ENCODE measurements at regions not wholly inside any gene's neighbourhood (a gene's known extent, or its start where the extent isn't known, plus 50 kb on each side); places are given as distances from the start of the nearest gene placed in this dataset.
"Not testable (repeated sequence)": the region's sequence is repeated elsewhere in the genome, so short reads cannot be mapped to it uniquely, and the experiment has no call there.

GRCh38 chr3:74858086-74858485 is 243.6 kb upstream of the CNTN3 start:
- Mint-ChIP-seq H3K36me3 (ENCODE audit: low read depth) (no peaks in the 10 kb centered on the region), H3K4me3 (no peak overlapping the region), H3K9me3 (peaks cover 17% of the 10 kb centered on the region), H3K27me3 (no peaks in the 10 kb centered on the region), H3K4me1 (no peaks in the 10 kb centered on the region), H3K27ac (no peak overlapping the region)
- ATAC-seq (no peak), DNase-seq (no peak)

- DNase-seq (no peak), ATAC-seq (no peak)
- Mint-ChIP-seq H3K27ac (no peak overlapping the region), H3K36me3 (ENCODE audit: low read depth) (no peaks in the 10 kb centered on the region), H3K4me3 (no peak overlapping the region), H3K27me3 (no peaks in the 10 kb centered on the region), H3K9me3 (peaks cover 5% of the 10 kb centered on the region), H3K4me1 (no peaks in the 10 kb centered on the region)
Measured at GRCh38 chr3:74850381-74850780, 235.9 kb upstream of the CNTN3 start.

GRCh38 chr3:74847093-74847492 is 232.6 kb upstream of the CNTN3 start:
- H3K9me3 Mint-ChIP-seq = no peaks in the 10 kb centered on the region
- H3K4me1 Mint-ChIP-seq = no peaks in the 10 kb centered on the region
- no peaks in the 10 kb centered on the region for H3K27me3 Mint-ChIP-seq
- no peak overlapping the region for H3K27ac Mint-ChIP-seq
- ATAC-seq (no peak), DNase-seq (no peak)
- no peaks in the 10 kb centered on the region for H3K36me3 Mint-ChIP-seq (ENCODE audit: low read depth)
- H3K4me3 Mint-ChIP-seq = no peak overlapping the region

DNA sequence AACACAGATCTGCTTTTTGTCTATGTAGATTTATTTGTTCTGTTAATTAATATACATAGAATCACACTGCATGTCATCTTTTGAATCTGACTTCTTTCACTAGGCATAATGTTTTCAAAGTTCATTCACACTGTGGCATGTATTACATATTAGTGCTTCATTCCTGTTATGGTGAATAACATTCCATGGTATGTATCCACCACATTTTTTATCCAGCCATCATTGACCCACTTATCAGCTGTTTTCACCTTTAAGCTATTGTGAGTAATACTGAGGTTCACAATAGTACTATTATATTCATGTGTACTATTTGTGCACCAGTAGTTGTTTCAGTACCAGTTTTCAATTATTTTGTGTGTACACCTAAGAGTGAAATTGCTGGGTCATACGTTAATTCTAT is 230.6 kb upstream of the CNTN3 start:
- Mint-ChIP-seq H3K36me3 (ENCODE audit: low read depth) (no peaks in the 10 kb centered on the region), H3K27me3 (no peaks in the 10 kb centered on the region), H3K4me1 (no peaks in the 10 kb centered on the region), H3K4me3 (no peak overlapping the region), H3K27ac (no peak overlapping the region), H3K9me3 (no peaks in the 10 kb centered on the region)
- DNase-seq (no peak), ATAC-seq (no peak)

DNA sequence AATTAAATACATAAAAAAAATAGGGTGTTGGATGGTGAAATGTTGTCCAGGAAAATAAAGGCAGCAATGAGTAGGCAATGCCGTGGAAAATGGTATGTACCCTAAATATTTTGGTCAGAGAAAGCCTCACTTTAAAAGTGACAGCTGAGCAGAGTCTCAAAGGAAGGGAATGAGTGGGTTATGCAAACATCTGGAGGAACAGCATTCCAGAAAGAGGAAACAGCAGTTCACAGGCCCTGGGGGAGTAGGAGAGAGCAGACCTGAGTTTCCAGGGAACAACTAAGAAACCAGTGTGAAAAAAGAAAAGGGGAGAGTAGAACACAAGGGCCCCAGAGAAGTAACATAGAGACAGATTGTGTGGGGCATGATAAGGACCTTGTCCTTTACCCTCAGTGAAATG is 230.0 kb upstream of the CNTN3 start:
- Mint-ChIP-seq H3K4me1 (no peaks in the 10 kb centered on the region), H3K27ac (no peak overlapping the region), H3K9me3 (no peaks in the 10 kb centered on the region), H3K36me3 (ENCODE audit: low read depth) (no peaks in the 10 kb centered on the region), H3K4me3 (no peak overlapping the region), H3K27me3 (no peaks in the 10 kb centered on the region)
- DNase-seq (no peak), ATAC-seq (no peak)

GRCh38 chr3:74842649-74843048 is 228.2 kb upstream of the CNTN3 start:
- no peak for ATAC-seq

DNA sequence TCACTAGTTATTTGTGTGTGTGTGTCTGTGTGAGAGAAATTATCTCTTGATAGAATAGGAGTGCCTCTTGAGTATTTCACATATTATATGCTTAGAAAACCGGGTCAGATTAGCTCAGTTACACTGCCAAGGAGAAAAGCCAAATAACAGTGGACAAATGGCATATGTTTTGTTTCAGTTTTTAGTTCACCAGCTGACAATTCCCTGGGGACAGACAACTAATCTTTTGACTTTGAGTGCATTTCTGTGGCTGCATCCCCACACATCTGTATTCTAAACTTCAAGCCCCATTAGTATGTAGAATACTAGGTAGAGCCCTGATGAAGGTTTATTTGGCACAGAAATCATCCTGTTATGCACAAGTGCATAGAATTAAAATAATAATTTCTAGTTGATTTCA is 227.7 kb upstream of the CNTN3 start:
- no peak for ATAC-seq
- H3K36me3 Mint-ChIP-seq (ENCODE audit: low read depth) = no peaks in the 10 kb centered on the region
- H3K27me3 Mint-ChIP-seq = no peaks in the 10 kb centered on the region
- H3K4me3 Mint-ChIP-seq = no peak overlapping the region
- no peak for DNase-seq
- no peaks in the 10 kb centered on the region for H3K9me3 Mint-ChIP-seq
- H3K27ac Mint-ChIP-seq = no peak overlapping the region
- H3K4me1 Mint-ChIP-seq = no peaks in the 10 kb centered on the region

More at GRCh38 chr3:74842649-74843048, 228.2 kb upstream of the CNTN3 start:
- H3K9me3 Mint-ChIP-seq = no peaks in the 10 kb centered on the region
- H3K4me1 Mint-ChIP-seq = no peaks in the 10 kb centered on the region
- no peak for DNase-seq
- H3K4me3 Mint-ChIP-seq = no peak overlapping the region
- H3K27ac Mint-ChIP-seq = no peak overlapping the region
- no peaks in the 10 kb centered on the region for H3K36me3 Mint-ChIP-seq (ENCODE audit: low read depth)
- no peaks in the 10 kb centered on the region for H3K27me3 Mint-ChIP-seq

DNA sequence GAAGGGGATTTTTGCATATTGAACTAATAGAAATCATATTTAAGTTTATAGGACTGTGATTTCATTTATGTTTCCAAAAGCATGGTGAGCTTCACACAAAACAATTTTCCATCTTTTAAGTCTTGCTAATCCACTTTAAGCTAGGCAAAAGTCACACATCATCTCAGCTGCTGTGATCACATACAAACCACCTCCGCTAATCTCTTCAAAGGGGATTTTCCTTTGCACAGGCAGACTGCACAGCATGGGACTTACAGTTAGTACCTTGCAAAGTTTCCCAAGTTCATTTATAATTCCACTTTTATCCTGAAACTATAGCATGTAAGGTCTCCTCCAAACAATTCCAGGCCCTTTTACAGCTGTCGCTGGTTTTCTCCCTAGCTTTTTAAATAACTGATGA is 225.1 kb upstream of the CNTN3 start:
- Mint-ChIP-seq H3K4me1 (no peaks in the 10 kb centered on the region), H3K4me3 (no peak overlapping the region), H3K27me3 (no peaks in the 10 kb centered on the region), H3K36me3 (ENCODE audit: low read depth) (no peaks in the 10 kb centered on the region), H3K27ac (no peak overlapping the region), H3K9me3 (peaks cover 1% of the 10 kb centered on the region)
- DNase-seq = no peak
- ATAC-seq = no peak

DNA sequence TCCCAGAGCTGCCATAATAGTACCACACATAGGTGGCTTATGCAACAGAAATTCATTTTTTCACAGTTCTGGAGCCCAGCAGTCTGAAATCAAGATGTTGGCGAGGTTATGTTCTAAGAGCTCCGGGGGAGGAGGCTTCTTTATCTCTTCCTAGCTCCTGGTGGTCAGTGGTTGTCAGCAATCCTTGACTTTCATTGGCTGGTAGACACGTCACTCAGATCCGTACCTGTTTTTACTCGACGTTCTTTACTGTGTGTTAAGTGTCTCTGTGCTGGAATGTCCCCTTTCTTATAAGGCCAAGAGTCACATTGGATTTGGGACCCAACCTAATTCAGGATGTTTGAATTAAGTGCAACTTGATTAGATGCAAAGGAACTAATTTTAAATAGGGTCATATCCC is 218.5 kb upstream of the CNTN3 start:
- DNase-seq (no peak), ATAC-seq (no peak)
- Mint-ChIP-seq H3K4me3 (no peak overlapping the region), H3K36me3 (ENCODE audit: low read depth) (no peaks in the 10 kb centered on the region), H3K27me3 (no peaks in the 10 kb centered on the region), H3K27ac (no peak overlapping the region), H3K9me3 (peaks cover 4% of the 10 kb centered on the region), H3K4me1 (no peaks in the 10 kb centered on the region)

GRCh38 chr3:74830845-74831244 is 216.4 kb upstream of the CNTN3 start:
- H3K27ac Mint-ChIP-seq; DNase-seq; ATAC-seq; H3K9me3 Mint-ChIP-seq; H3K36me3 Mint-ChIP-seq (ENCODE audit: low read depth); H3K27me3 Mint-ChIP-seq; H3K4me1 Mint-ChIP-seq; H3K4me3 Mint-ChIP-seq: not testable (repeated sequence)

DNA sequence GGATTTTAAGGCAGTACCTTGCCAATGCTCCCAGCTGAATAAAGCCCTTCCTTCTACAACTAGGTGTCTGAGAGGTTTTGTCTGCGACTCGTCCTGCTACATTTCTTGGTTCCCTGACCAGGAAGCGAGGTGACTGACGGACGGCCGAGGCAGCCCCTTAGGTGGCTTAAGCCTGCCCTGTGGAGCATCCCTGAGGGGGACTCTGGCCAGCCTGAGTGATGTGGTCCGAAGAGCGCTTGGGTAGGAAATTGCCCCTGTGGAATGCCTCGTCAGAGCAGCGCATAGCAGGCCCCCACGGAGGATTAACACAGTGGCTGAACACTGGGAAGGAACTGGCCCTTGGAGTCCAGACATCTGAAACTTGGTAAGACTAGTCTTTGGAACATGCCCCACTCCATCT is 210.9 kb upstream of the CNTN3 start:
- not testable (repeated sequence) for H3K36me3 Mint-ChIP-seq (ENCODE audit: low read depth); ATAC-seq; H3K4me3 Mint-ChIP-seq; DNase-seq; H3K4me1 Mint-ChIP-seq; H3K27me3 Mint-ChIP-seq; H3K27ac Mint-ChIP-seq
- H3K9me3 Mint-ChIP-seq = peaks cover 17% of the 10 kb centered on the region

GRCh38 chr3:74824366-74824765 is 209.9 kb upstream of the CNTN3 start:
- Mint-ChIP-seq H3K9me3 (peaks cover 24% of the 10 kb centered on the region), H3K4me3 (no peak overlapping the region), H3K27ac (no peak overlapping the region), H3K27me3 (no peaks in the 10 kb centered on the region), H3K36me3 (ENCODE audit: low read depth) (no peaks in the 10 kb centered on the region), H3K4me1 (no peaks in the 10 kb centered on the region)
- no peak for DNase-seq
- ATAC-seq = no peak

DNA sequence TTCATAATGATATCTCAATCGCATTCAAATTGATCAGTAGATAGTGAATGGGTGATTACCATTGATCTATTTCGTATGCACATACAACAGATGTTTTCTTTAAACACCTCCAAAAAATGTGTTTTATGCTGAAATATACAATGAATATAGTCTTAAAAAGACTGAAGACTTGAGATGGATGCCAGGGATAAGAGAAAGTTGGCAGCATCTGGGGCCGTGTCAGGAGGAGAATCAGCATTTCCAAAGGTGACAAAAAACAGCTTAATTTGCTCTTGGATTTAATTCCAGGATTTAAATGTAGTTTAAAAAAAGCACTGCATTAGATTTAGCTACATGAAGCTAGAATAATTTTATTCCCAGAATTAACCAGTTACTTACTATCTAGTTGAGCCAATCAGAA is 199.7 kb upstream of the CNTN3 start:
- DNase-seq = no peak
- Mint-ChIP-seq H3K4me3 (no peak overlapping the region), H3K27me3 (no peaks in the 10 kb centered on the region), H3K36me3 (ENCODE audit: low read depth) (no peaks in the 10 kb centered on the region), H3K9me3 (peaks cover 19% of the 10 kb centered on the region), H3K4me1 (no peaks in the 10 kb centered on the region), H3K27ac (no peak overlapping the region)
- ATAC-seq = no peak

DNA sequence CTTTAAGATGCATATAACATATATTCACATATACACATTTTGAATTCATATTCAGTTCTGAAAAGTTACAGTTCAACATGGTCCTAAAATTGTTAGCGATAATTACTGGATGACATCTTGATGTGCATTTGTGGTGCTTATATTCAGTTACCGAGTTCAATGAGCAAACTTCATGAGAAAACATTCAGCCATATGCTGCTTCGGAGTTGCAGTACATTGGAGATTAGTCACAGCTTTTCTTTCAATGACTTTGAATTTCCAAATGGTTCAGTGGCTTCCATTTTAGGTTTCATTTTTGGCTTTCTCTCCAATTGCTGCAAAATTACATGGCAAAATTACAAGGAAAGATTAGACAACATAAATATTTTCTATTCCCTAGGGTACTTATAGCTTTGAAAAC is 198.3 kb upstream of the CNTN3 start:
- Mint-ChIP-seq H3K27ac (no peak overlapping the region), H3K27me3 (no peaks in the 10 kb centered on the region), H3K4me3 (no peak overlapping the region), H3K36me3 (ENCODE audit: low read depth) (no peaks in the 10 kb centered on the region), H3K9me3 (peaks cover 32% of the 10 kb centered on the region), H3K4me1 (no peaks in the 10 kb centered on the region)
- DNase-seq = no peak
- ATAC-seq = no peak

DNA sequence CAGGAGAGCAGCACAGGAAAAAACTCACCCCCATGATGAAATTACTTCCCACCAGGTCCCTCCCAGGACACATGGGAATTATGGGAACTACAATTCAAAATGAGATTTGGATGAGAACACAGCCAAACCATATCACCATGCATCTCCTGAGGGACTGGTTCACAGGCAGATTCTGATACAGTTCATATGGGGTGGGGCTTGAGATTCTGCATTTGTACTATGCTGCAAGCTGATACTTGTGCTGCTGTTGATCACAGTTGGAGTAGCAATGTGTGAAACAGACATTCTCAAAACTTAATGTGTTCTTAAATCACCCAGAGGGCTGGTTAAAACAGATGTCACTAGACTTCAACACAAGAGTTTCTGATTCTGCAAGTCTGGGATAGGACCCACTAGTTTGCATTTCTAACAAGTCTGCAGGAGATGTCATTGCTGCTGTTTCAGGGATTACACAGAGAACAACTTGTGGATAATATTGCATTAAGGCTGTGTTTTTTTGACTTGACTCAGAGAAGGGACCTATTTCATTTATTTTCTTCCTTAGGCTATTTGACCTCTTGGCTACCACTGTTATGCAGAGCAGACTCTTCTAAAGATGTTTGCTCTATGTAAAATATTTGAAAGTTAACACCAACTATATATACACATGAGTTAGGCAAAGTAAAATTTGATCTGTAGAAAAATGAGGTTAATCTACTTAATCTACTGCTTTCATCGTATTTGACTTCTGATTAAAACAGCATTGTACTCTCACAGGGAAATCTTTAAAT is 194.2 kb upstream of the CNTN3 start:
- H3K4me1 Mint-ChIP-seq = no peaks in the 10 kb centered on the region
- ATAC-seq (no peak), DNase-seq (no peak)
- no peak overlapping the region for H3K27ac Mint-ChIP-seq
- no peaks in the 10 kb centered on the region for H3K27me3 Mint-ChIP-seq
- no peak overlapping the region for H3K4me3 Mint-ChIP-seq
- no peaks in the 10 kb centered on the region for H3K36me3 Mint-ChIP-seq (ENCODE audit: low read depth)
- peaks cover 32% of the 10 kb centered on the region for H3K9me3 Mint-ChIP-seq

DNA sequence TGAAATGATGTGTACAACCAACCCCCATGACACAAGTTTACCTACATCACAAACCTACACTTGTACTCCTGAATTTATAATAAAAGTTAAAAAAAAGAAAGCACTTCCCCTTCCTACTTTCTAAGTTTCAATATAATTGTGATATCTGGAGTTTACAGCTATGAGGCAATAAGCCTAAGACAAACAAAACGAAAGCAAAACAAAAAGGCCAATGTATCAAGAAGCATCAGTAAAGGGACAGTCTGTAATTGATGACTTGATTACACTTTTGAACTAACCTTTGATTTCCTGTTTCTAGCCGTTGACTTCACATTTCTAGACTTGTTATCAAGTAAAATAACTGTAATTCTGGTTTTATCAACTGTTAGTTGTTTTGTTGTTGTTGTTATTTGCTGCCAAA is 187.5 kb upstream of the CNTN3 start:
- peaks cover 23% of the 10 kb centered on the region for H3K9me3 Mint-ChIP-seq
- no peak for ATAC-seq
- H3K4me3 Mint-ChIP-seq = no peak overlapping the region
- H3K36me3 Mint-ChIP-seq (ENCODE audit: low read depth) = peaks cover 2% of the 10 kb centered on the region
- H3K27ac Mint-ChIP-seq = no peak overlapping the region
- DNase-seq = no peak
- H3K27me3 Mint-ChIP-seq = no peaks in the 10 kb centered on the region
- no peaks in the 10 kb centered on the region for H3K4me1 Mint-ChIP-seq
